Muscle layer of colon (tissue), 2 donors: ENCODE measurements at regions not wholly inside any gene's neighbourhood (a gene's known extent, or its start where the extent isn't known, plus 50 kb on each side); places are given as distances from the start of the nearest gene placed in this dataset.

Experiments
- H3K27ac ChIP-seq: one replicate; pipeline ENCODE4 v1.7.0; 2013; ENCODE audit warnings: low read depth, mild to moderate bottlenecking, low read length, moderate library complexity
- H3K27me3 ChIP-seq, 2 donors: one replicate each; pipeline ENCODE4 v1.7.0; 2013; ENCODE audit warnings: low read length in 2 of 2, mild to moderate bottlenecking in 2 of 2; ENCODE audit not compliant: insufficient read depth in 2 of 2, control insufficient read depth in 1 of 2
- H3K36me3 ChIP-seq: one replicate; pipeline ENCODE4 v1.7.0; 2013; ENCODE audit warnings: mild to moderate bottlenecking, low read length; ENCODE audit not compliant: insufficient read depth
- H3K4me1 ChIP-seq: one replicate; pipeline ENCODE4 v1.7.0; 2013; ENCODE audit warnings: mild to moderate bottlenecking, low read length; ENCODE audit not compliant: insufficient read depth
- H3K4me3 ChIP-seq, 2 donors: one replicate each; pipeline ENCODE4 v1.7.0; 2013; ENCODE audit warnings: low read length in 2 of 2, low read depth in 1 of 2, mild to moderate bottlenecking in 1 of 2, moderate library complexity in 1 of 2
- H3K9ac ChIP-seq: one replicate; pipeline ENCODE4 v1.7.0; 2013; ENCODE audit warnings: low read length
- H3K9me3 ChIP-seq: one replicate; pipeline ENCODE4 v1.7.0; 2013; ENCODE audit warnings: mild to moderate bottlenecking, low read length
- donor health status: abdominal sarcoma.
- donor health status: Adenocarcinoma of cecum.

DNA sequence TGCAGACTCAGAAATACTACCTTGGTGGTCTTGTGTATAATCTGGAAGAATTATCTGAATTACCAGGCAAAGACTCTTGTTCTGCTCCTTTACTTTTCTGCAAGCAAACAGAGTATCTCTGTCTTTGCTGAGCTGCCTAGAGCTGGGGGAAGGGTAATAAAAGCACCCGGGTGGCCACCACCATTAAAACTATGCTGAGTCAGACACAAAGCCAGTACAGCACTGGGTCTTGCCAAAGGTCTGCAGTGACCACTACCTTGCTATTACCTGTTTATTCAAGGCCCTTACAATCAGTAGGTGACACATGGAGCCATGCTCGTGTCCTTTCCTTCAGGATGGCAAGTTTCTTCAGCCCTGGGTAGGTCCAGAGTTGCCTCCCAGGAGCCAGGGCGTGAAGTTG, 420.6 kb upstream of the CNTN5 start:
- Histone ChIP-seq H3K4me3 (no peak overlapping the region), H3K27me3 (no peaks in the 10 kb centered on the region), H3K36me3 (no peaks in the 10 kb centered on the region), H3K27ac (no peak overlapping the region), H3K9ac (no peak overlapping the region), H3K4me1 (no peaks in the 10 kb centered on the region), H3K9me3 (no peaks in the 10 kb centered on the region)

DNA sequence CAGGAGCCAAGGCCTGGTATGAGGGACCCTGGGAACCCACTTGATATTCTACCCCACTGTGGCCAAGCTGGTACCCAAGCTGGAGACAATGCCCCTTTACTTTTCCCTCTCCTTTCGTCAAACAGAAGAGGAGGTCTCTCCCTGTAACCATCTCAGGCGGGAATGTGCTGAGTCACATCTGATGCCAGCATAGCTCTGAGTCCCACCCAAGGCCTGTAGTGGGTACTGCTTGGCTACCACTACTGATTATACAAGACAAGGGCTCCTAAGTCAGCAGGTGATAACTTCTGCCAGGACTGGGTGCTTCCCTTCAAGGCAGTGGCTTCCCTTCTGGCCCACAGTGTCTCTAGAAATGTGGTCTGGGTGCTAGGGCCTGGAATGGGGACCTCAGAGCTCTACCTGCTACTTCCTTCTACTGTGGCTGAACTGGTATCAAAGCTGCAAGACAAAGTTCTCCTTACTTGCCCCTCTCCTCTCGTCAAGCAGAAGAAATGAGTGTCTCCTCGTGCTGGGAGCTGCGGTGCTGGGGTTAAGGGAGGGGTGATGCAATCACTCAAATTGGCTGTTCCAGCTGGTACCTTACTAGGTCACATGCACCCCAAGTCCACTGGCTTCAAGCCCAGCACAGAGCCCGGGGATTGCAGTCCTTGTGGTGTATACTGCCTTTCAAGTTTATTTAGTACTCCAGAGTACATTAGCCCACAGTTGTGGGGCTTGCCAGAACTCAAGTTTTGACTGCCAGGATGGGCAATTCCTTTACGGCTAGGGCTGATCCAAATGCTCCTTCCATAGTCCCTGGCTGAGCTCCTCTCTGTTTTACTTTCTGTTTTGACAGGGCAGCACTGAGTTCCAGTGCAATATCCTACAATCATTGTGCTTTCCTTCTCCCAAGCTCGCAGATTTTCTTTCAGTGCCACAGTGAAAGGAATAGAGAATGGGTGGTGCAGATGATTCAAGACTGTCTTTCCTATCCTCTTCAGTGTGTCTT, 419.7 kb upstream of the CNTN5 start:
- no peaks in the 10 kb centered on the region for H3K9me3 ChIP-seq
- H3K27me3 ChIP-seq, result no peaks in the 10 kb centered on the region
- H3K36me3 ChIP-seq, result no peaks in the 10 kb centered on the region
- no peak overlapping the region for H3K9ac ChIP-seq
- no peak overlapping the region for H3K27ac ChIP-seq
- H3K4me1 ChIP-seq, result no peaks in the 10 kb centered on the region
- peak overlapping the region in 1 of 2 donors; percentile 16 for H3K4me3 ChIP-seq

GRCh38 chr11:98616098-98616655, 404.6 kb upstream of the CNTN5 start:
- H3K36me3 ChIP-seq, result no peaks in the 10 kb centered on the region
- no peak overlapping the region for H3K4me3 ChIP-seq
- no peaks in the 10 kb centered on the region for H3K9me3 ChIP-seq
- no peak overlapping the region for H3K9ac ChIP-seq
- no peaks in the 10 kb centered on the region for H3K27me3 ChIP-seq
- no peak overlapping the region for H3K27ac ChIP-seq
- no peaks in the 10 kb centered on the region for H3K4me1 ChIP-seq

DNA sequence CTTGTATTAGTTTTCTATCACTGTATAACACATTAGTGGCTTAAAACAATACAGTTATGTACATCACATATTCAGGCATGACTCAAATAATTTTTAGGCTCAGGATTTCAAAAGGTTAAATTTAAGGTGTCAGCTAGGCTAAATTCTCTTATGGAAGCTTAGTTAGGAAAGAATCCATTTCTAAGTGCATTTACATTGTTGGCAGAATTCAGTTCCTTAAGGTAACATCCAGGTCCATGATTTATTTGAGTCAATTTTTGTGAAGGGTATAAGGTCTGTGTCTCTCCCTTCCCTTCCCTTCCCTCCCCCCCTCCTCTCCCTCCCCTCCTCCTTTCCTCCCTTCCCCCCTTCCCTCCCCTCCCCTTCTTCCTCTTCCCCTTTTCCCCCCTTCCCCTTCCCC, 399.0 kb upstream of the CNTN5 start:
- Histone ChIP-seq H3K9me3 (no peaks in the 10 kb centered on the region), H3K36me3 (no peaks in the 10 kb centered on the region), H3K9ac (no peak overlapping the region)

GRCh38 chr11:98625526-98625925, 395.2 kb upstream of the CNTN5 start:
- no peaks in the 10 kb centered on the region for H3K36me3 ChIP-seq
- H3K27ac ChIP-seq, result no peak overlapping the region
- H3K27me3 ChIP-seq, result no peaks in the 10 kb centered on the region
- H3K4me3 ChIP-seq, result no peak overlapping the region
- no peaks in the 10 kb centered on the region for H3K9me3 ChIP-seq
- H3K9ac ChIP-seq, result no peak overlapping the region
- H3K4me1 ChIP-seq, result no peaks in the 10 kb centered on the region

More for the DNA sequence above, 399.0 kb upstream of the CNTN5 start:
- Histone ChIP-seq H3K27ac (no peak overlapping the region), H3K27me3 (no peaks in the 10 kb centered on the region), H3K4me3 (no peak overlapping the region), H3K4me1 (no peaks in the 10 kb centered on the region)

GRCh38 chr11:98630736-98631135, 390.0 kb upstream of the CNTN5 start:
- no peaks in the 10 kb centered on the region for H3K36me3 ChIP-seq
- no peak overlapping the region for H3K4me3 ChIP-seq
- no peaks in the 10 kb centered on the region for H3K9me3 ChIP-seq
- H3K9ac ChIP-seq, result no peak overlapping the region
- no peaks in the 10 kb centered on the region for H3K27me3 ChIP-seq
- H3K27ac ChIP-seq, result no peak overlapping the region
- H3K4me1 ChIP-seq, result no peaks in the 10 kb centered on the region

DNA sequence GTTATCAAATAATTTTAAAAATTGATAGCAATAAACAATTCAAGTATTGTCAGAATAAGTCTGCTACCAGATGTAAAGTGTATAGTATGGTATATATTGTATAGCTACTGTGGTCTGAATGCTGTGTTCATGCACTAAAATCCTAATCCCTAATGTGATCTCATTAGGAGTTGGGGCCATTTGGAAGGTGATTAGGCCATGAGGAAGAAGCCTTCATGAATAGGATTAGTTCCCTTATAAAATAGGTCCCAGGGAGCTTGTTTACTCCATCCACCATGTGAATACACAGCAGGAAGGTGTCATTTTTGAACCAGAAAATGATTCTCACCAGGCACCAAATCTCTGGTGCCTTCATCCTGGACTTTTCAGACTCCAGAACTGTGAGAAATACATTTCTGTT, 363.0 kb upstream of the CNTN5 start:
- H3K36me3 ChIP-seq, result no peaks in the 10 kb centered on the region
- no peak overlapping the region for H3K9ac ChIP-seq
- no peaks in the 10 kb centered on the region for H3K27me3 ChIP-seq
- no peak overlapping the region for H3K27ac ChIP-seq
- H3K4me1 ChIP-seq, result no peaks in the 10 kb centered on the region
- H3K4me3 ChIP-seq, result no peak overlapping the region
- no peaks in the 10 kb centered on the region for H3K9me3 ChIP-seq

- Histone ChIP-seq H3K27me3 (no peaks in the 10 kb centered on the region), H3K27ac (no peak overlapping the region), H3K4me1 (no peaks in the 10 kb centered on the region), H3K36me3 (no peaks in the 10 kb centered on the region), H3K9me3 (no peaks in the 10 kb centered on the region), H3K9ac (no peak overlapping the region), H3K4me3 (no peak overlapping the region)
Measured at GRCh38 chr11:98659431-98659830, 361.3 kb upstream of the CNTN5 start.

- Histone ChIP-seq H3K36me3 (no peaks in the 10 kb centered on the region), H3K9ac (no peak overlapping the region), H3K4me1 (no peaks in the 10 kb centered on the region), H3K9me3 (no peaks in the 10 kb centered on the region), H3K4me3 (no peak overlapping the region), H3K27ac (no peak overlapping the region), H3K27me3 (no peaks in the 10 kb centered on the region)
Measured at GRCh38 chr11:98674390-98674789, 346.4 kb upstream of the CNTN5 start.

GRCh38 chr11:98679673-98680072, 341.1 kb upstream of the CNTN5 start:
- Histone ChIP-seq H3K9ac (no peak overlapping the region), H3K4me3 (no peak overlapping the region), H3K9me3 (no peaks in the 10 kb centered on the region), H3K36me3 (no peaks in the 10 kb centered on the region), H3K27me3 (no peaks in the 10 kb centered on the region), H3K27ac (no peak overlapping the region), H3K4me1 (no peaks in the 10 kb centered on the region)

DNA sequence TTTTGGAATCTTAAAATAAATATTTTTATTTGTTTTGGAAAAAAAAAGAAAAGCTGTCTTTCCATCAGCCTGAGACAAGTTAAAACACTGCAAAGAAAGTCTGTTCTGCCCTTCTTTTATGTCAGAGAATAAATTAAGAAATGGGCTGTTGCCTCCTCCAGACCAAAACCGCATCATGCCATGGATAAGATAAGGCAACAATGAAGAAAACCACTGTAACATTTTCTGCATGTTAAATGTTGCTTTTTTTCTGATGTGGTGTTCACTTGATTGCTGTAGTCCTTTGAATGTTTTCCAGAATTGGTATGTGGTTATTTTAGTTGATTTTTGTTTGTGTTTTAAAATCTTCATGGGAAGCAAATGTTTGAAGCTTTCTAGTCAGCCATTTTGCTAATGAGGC, 319.2 kb upstream of the CNTN5 start:
- Histone ChIP-seq H3K9ac (no peak overlapping the region), H3K4me1 (no peaks in the 10 kb centered on the region), H3K36me3 (no peaks in the 10 kb centered on the region), H3K27me3 (no peaks in the 10 kb centered on the region), H3K9me3 (no peaks in the 10 kb centered on the region), H3K27ac (no peak overlapping the region), H3K4me3 (no peak overlapping the region)
